ENCODE measurements at regions not wholly inside any gene's neighbourhood (a gene's known extent, or its start where the extent isn't known, plus 50 kb on each side); places are given as distances from the start of the nearest gene placed in this dataset.

DNA sequence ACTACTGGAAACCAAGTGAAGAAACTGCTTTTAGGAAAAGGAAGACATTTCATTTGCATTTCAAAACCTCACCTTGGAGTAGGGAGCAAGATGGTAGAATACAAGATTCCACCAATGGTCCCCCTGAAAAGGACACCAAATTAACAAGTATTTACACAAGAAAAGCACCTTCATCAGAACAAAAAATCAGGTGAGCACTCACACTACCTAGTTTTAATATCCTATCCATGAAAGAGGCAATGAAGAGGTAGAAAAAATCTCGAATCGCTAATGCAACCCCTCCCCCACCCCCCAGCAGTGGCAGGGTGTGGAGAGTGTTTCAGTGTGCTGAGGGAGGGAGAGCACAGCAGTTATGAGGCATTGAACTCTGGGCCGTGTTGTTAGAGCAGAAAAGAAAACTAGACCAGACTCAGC lies 1397.0 kb upstream of the C9orf72 start:
- no peak for TF ChIP-seq CEBPB (IDR thresholded peaks at IDR 0.05; ENCODE audit: low read depth, low read length)
- TF ChIP-seq NFE2L2 (IDR thresholded peaks at IDR 0.05; ENCODE audit: low read depth, low read length) = no peak
- TF ChIP-seq POLR2A (IDR thresholded peaks at IDR 0.05; ENCODE audit: low read depth, low read length) = no peak
- TF ChIP-seq, protein P1, sequence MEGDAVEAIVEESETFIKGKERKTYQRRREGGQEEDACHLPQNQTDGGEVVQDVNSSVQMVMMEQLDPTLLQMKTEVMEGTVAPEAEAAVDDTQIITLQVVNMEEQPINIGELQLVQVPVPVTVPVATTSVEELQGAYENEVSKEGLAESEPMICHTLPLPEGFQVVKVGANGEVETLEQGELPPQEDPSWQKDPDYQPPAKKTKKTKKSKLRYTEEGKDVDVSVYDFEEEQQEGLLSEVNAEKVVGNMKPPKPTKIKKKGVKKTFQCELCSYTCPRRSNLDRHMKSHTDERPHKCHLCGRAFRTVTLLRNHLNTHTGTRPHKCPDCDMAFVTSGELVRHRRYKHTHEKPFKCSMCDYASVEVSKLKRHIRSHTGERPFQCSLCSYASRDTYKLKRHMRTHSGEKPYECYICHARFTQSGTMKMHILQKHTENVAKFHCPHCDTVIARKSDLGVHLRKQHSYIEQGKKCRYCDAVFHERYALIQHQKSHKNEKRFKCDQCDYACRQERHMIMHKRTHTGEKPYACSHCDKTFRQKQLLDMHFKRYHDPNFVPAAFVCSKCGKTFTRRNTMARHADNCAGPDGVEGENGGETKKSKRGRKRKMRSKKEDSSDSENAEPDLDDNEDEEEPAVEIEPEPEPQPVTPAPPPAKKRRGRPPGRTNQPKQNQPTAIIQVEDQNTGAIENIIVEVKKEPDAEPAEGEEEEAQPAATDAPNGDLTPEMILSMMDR (conservative IDR thresholded peaks at IDR 0.05; ENCODE audit: low read depth, low read length) = no peak
- no peak for TF ChIP-seq SMC3 (IDR thresholded peaks at IDR 0.05; ENCODE audit: low read depth, low read length)
- TF ChIP-seq CHD1 (IDR thresholded peaks at IDR 0.05; ENCODE audit: low read depth, low read length) = no peak
